Tibial nerve (tissue), 4 donors: ENCODE measurements at regions not wholly inside any gene's neighbourhood (a gene's known extent, or its start where the extent isn't known, plus 50 kb on each side); places are given as distances from the start of the nearest gene placed in this dataset.

Experiments
- DNase-seq, 2 donors: peaks; one replicate each; pipeline ENCODE4 v3.0.0-alpha.2; 2019; ENCODE audit warnings: low spot score in 2 of 2
- H3K27ac ChIP-seq, 4 donors: fragments of 200-600 bp; sonication (generic) in 3 of 4; one replicate each; pipeline ENCODE4 v1.5.1; 2017 to 2019; ENCODE audit warnings: mild to moderate bottlenecking in 1 of 4
- H3K27me3 ChIP-seq, 2 donors: fragments of 200-600 bp; sonication (generic) in 1 of 2; one replicate each; pipeline versions ENCODE4 v1.5.1 to v1.6.0; 2017 to 2019
- H3K36me3 ChIP-seq, 3 donors: fragments of 200-600 bp; sonication (generic); one replicate each; pipeline ENCODE4 v1.5.1; 2018 to 2019
- H3K4me1 ChIP-seq, 4 donors: fragments of 200-600 bp; sonication (generic) in 3 of 4; one replicate each; pipeline ENCODE4 v1.5.1; 2017 to 2019
- H3K4me3 ChIP-seq, 4 donors: fragments of 200-600 bp; sonication (generic) in 3 of 4; one replicate each; pipeline ENCODE4 v1.5.1; 2017 to 2019; ENCODE audit warnings: mild to moderate bottlenecking in 1 of 4, moderate library complexity in 1 of 4
- H3K9me3 ChIP-seq, 4 donors: fragments of 200-600 bp; sonication (generic) in 3 of 4; one replicate each; pipeline ENCODE4 v1.5.1; 2017 to 2019
- CTCF ChIP-seq, 5 experiments: fragments of 200-600 bp in 3 of 5; fragments of 450-650 bp in 2 of 5; sonication (generic) in 3 of 5; IDR thresholded peaks; one replicate each; pipeline ENCODE4 v1.5.1; 2016 to 2019; ENCODE audit warnings: antibody characterized with exemption in 5 of 5, mild to moderate bottlenecking in 3 of 5, moderate library complexity in 2 of 5
- EP300 ChIP-seq, 2 donors: sonication (generic); formaldehyde crosslinking; IDR thresholded peaks; one replicate each; pipeline ENCODE4 v1.6.1; 2017; ENCODE audit warnings: antibody characterized with exemption in 2 of 2, mild to moderate bottlenecking in 1 of 2
- POLR2A ChIP-seq, 2 donors: fragments of 450-650 bp; IDR thresholded peaks; one replicate each; pipeline ENCODE4 v1.6.1; 2017; ENCODE audit warnings: antibody characterized with exemption in 2 of 2, mild to moderate bottlenecking in 2 of 2, moderate library complexity in 2 of 2
- WGBS, 2 donors: methylation state at CpG; one replicate each; pipeline ENCODE4 v1.1.5; 2018; 5-methylcytosine and 5-hydroxymethylcytosine counted together

DNA sequence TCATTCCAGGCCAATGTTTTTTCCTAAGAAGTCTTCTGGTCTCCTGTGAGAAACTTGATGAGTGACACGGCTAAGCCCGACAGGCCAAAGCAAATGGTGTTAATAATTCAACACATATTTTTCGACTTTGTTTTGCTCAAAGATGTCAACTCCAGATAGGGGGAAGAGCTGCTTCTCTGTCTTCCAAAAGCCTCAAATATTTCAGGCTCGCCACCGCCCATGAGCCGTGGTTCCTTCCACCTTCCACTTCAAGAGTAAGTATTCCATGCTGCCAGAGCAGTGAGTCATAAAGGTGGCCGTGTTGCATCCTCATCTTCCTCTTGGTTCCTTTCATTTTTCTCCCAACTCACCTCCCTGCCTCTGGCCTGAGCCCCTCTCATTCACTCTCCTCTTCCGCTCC is 272.6 kb downstream of the EFNB2 start:
- Histone ChIP-seq H3K36me3 (no peaks in the 10 kb centered on the region), H3K4me3 (no peak overlapping the region), H3K27me3 (no peaks in the 10 kb centered on the region), H3K4me1 (no peaks in the 10 kb centered on the region), H3K27ac (no peak overlapping the region), H3K9me3 (peaks cover 0 to 21% (median 0%) of the 10 kb centered on the region in 4 donors)
- TF ChIP-seq CTCF (IDR thresholded peaks at IDR 0.05) (no peak), POLR2A (IDR thresholded peaks at IDR 0.05) (no peak), EP300 (IDR thresholded peaks at IDR 0.05) (no peak)
- 96 to 97% methylated on average over 8 of the region's 8 CpGs for WGBS, 2 donors
- no peak for DNase-seq

- no peaks in the 10 kb centered on the region for H3K36me3 ChIP-seq
- no peak overlapping the region for H3K4me3 ChIP-seq
- H3K27me3 ChIP-seq, result no peaks in the 10 kb centered on the region
- no peak for TF ChIP-seq CTCF (IDR thresholded peaks at IDR 0.05)
- no peak for TF ChIP-seq POLR2A (IDR thresholded peaks at IDR 0.05)
- TF ChIP-seq EP300 (IDR thresholded peaks at IDR 0.05), result no peak
- DNase-seq, result no peak
- H3K9me3 ChIP-seq, result peaks cover 0 to 21% (median 0%) of the 10 kb centered on the region in 4 donors
- WGBS, 2 donors, result 93 to 94% methylated on average over 7 of the region's 7 CpGs
- no peak overlapping the region for H3K27ac ChIP-seq
- H3K4me1 ChIP-seq, result no peaks in the 10 kb centered on the region
Measured at GRCh38 chr13:106261450-106261849, 274.0 kb downstream of the EFNB2 start.

DNA sequence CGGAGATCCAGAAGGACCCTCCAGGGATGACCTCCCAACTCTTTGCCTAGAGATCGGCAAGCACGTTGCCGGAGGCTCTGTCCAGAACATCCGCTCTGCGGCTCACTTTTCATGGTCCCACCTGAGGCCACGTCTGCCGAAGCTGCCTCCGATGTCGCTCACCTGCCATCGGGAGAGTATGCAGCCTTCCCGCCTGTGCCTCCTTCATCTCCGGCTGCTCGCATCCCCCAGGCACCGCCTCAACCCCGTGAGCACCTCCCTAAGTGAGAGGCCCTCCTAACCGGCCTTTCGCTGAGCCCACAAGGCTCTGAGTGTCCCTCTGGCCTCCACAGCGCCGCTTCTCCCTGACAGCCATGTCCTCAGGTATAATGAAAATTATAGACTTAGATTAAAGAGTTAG is 275.1 kb downstream of the EFNB2 start:
- DNase-seq, result no peak
- H3K36me3 ChIP-seq, result no peaks in the 10 kb centered on the region
- H3K27ac ChIP-seq, result no peak overlapping the region
- TF ChIP-seq POLR2A (IDR thresholded peaks at IDR 0.05), result no peak
- TF ChIP-seq CTCF (IDR thresholded peaks at IDR 0.05), result no peak
- TF ChIP-seq EP300 (IDR thresholded peaks at IDR 0.05), result no peak
- peaks cover 0 to 21% (median 0%) of the 10 kb centered on the region in 4 donors for H3K9me3 ChIP-seq
- WGBS, 2 donors, result 95 to 98% methylated on average over 17 to 20 of the region's 20 CpGs
- H3K4me3 ChIP-seq, result no peak overlapping the region
- H3K27me3 ChIP-seq, result no peaks in the 10 kb centered on the region
- no peaks in the 10 kb centered on the region for H3K4me1 ChIP-seq

DNA sequence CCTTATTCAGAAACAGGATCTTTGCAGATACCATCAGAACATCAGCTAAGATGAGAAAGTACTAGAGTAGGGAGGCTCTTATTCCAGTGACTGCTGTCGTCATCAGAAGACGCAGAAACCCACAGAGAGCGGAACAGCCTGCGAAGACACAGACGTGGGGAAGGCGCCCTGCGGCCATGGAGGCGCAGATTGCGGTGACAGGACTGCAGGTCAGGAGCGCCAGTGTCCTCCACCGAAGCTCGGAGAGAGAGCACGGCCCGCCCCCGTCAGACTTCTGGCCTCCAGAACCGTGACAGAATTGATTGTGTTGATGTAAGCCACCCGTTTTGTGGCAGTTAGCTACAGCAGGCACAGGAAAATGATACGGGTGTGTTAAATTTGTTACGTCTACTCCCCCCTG is 275.5 kb downstream of the EFNB2 start:
- Histone ChIP-seq H3K27ac (no peak overlapping the region), H3K27me3 (no peaks in the 10 kb centered on the region), H3K4me1 (no peaks in the 10 kb centered on the region), H3K36me3 (no peaks in the 10 kb centered on the region), H3K9me3 (peaks cover 0 to 21% (median 0%) of the 10 kb centered on the region in 4 donors), H3K4me3 (no peak overlapping the region)
- no peak for DNase-seq
- TF ChIP-seq CTCF (IDR thresholded peaks at IDR 0.05), result no peak
- TF ChIP-seq POLR2A (IDR thresholded peaks at IDR 0.05), result no peak
- TF ChIP-seq EP300 (IDR thresholded peaks at IDR 0.05), result no peak
- 95 to 98% methylated on average over 19 of the region's 19 CpGs for WGBS, 2 donors

DNA sequence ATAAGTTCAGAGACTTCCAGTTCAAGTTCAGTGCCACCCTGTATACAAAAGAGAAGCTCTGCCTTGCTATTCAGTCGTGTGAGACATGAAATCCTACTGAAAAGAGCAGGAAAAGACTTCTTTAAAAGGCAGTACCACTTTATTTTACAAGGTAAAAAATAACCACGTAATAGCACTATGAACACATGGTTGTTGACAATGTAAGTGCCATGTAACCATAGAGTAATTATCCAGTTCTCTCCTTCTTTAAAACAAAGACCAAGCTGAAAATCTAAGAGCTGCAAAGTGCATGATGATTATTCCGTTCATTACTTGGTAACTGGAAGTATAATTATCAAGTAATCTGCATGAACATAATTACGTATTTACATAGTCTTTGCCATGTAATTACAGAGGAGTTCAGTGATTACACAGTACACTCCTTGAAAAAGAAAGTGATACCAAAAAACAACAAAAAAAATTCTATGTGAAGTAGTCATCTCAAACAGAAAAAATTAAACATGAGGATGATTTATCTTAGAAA is 288.7 kb downstream of the EFNB2 start:
- no peaks in the 10 kb centered on the region for H3K4me1 ChIP-seq
- no peaks in the 10 kb centered on the region for H3K36me3 ChIP-seq
- TF ChIP-seq CTCF (IDR thresholded peaks at IDR 0.05), result no peak
- TF ChIP-seq EP300 (IDR thresholded peaks at IDR 0.05), result no peak
- TF ChIP-seq POLR2A (IDR thresholded peaks at IDR 0.05), result no peak
- no peak for DNase-seq
- no peaks in the 10 kb centered on the region for H3K27me3 ChIP-seq
- H3K9me3 ChIP-seq, result no peaks in the 10 kb centered on the region
- no peak overlapping the region for H3K4me3 ChIP-seq
- WGBS, 2 donors, result 46 to 58% methylated on average over 4 of the region's 4 CpGs
- H3K27ac ChIP-seq, result no peak overlapping the region
